MM.1S (cell line): ENCODE measurements at regions not wholly inside any gene's neighbourhood (a gene's known extent, or its start where the extent isn't known, plus 50 kb on each side); places are given as distances from the start of the nearest gene placed in this dataset.
"Not testable (repeated sequence)": the region's sequence is repeated elsewhere in the genome, so short reads cannot be mapped to it uniquely, and the experiment has no call there.

Experiments used
- DNase-seq: peaks from one replicate; pipeline ENCODE4 v3.0.0-alpha.2; 2015
- H2AFZ ChIP-seq: fragments of 300-600 bp; sonication (generic); 2 replicates; pipeline ENCODE4 v1.6.0; 2016; ENCODE audit warnings: antibody characterized with exemption, low read length
- H3F3A ChIP-seq: fragments of 300-600 bp; sonication (generic); 2 replicates; pipeline ENCODE4 v1.6.1; 2016; ENCODE audit warnings: mild to moderate bottlenecking, antibody characterized with exemption, low read length, moderate library complexity, mixed read lengths; ENCODE audit not compliant: insufficient read depth
- H3K27ac ChIP-seq: fragments of 300-600 bp; sonication (generic); 2 replicates; pipeline ENCODE4 v1.5.1; 2016; ENCODE audit warnings: mild to moderate bottlenecking, low read length
- H3K27me3 ChIP-seq: fragments of 300-600 bp; sonication (generic); replicated peaks from 2 replicates; pipeline ENCODE4 v1.6.0; 2016; ENCODE audit warnings: low read length; ENCODE audit not compliant: insufficient read depth
- H3K36me3 ChIP-seq: fragments of 300-600 bp; sonication (generic); replicated peaks from 2 replicates; pipeline ENCODE4 v1.6.1; 2016; ENCODE audit warnings: mild to moderate bottlenecking, low read length, mixed read lengths; ENCODE audit not compliant: insufficient read depth
- H3K4me1 ChIP-seq: fragments of 300-600 bp; sonication (generic); 2 replicates; pipeline ENCODE4 v1.6.1; 2016; ENCODE audit warnings: low read length, mixed read lengths
- H3K4me2 ChIP-seq: fragments of 300-600 bp; sonication (generic); 2 replicates; pipeline ENCODE4 v1.6.0; 2016; ENCODE audit warnings: low read depth, low read length
- H3K4me3 ChIP-seq: fragments of 300-600 bp; sonication (generic); 2 replicates; pipeline ENCODE4 v1.5.1; 2016; ENCODE audit warnings: low read length, mixed read lengths
- H3K79me2 ChIP-seq: fragments of 300-600 bp; sonication (generic); 2 replicates; pipeline ENCODE4 v1.6.1; 2016; ENCODE audit warnings: mixed run types, low read length, mixed read lengths
- H3K9ac ChIP-seq: fragments of 300-600 bp; sonication (generic); 2 replicates; pipeline ENCODE4 v1.6.1; 2016; ENCODE audit warnings: low read length, mixed read lengths
- H3K9me2 ChIP-seq: fragments of 300-600 bp; sonication (generic); replicated peaks from 2 replicates; pipeline ENCODE4 v1.6.1; 2016; ENCODE audit warnings: mild to moderate bottlenecking, low read length, mixed read lengths; ENCODE audit not compliant: insufficient read depth
- H3K9me3 ChIP-seq: fragments of 300-600 bp; sonication (generic); replicated peaks from 2 replicates; pipeline ENCODE4 v1.6.1; 2016; ENCODE audit warnings: mild to moderate bottlenecking, low read length, mixed read lengths; ENCODE audit not compliant: insufficient read depth
- H4K20me1 ChIP-seq: fragments of 300-600 bp; sonication (generic); 2 replicates; pipeline ENCODE4 v1.6.1; 2016; ENCODE audit warnings: mild to moderate bottlenecking, low read length, moderate library complexity, mixed read lengths; ENCODE audit not compliant: insufficient read depth
- CTCF ChIP-seq: fragments of 300-600 bp; sonication (generic); IDR thresholded peaks from 2 replicates; pipeline ENCODE4 v1.5.1; 2016; ENCODE audit warnings: antibody characterized with exemption, low read length, mixed read lengths
- EZH2 ChIP-seq: fragments of 300-600 bp; sonication (generic); optimal IDR thresholded peaks from 2 replicates; pipeline ENCODE3; 2017; ENCODE audit warnings: low read depth, mild to moderate bottlenecking, antibody characterized with exemption, low read length, mixed read lengths
- EZH2phosphoT487 ChIP-seq: fragments of 300-600 bp; sonication (generic); IDR thresholded peaks from 2 replicates; pipeline ENCODE4 v1.6.1; 2018; ENCODE audit warnings: antibody characterized with exemption, low read length

- Histone ChIP-seq H3F3A (no peaks in the 10 kb centered on the region), H3K27me3 (no peaks in the 10 kb centered on the region), H3K4me1 (no peaks in the 10 kb centered on the region), H3K79me2 (no peaks in the 10 kb centered on the region), H3K9me2 (no peaks in the 10 kb centered on the region), H3K9me3 (no peaks in the 10 kb centered on the region), H3K36me3 (no peaks in the 10 kb centered on the region), H3K27ac (no peak overlapping the region), H2AFZ (no peak overlapping the region), H3K9ac (no peak overlapping the region), H4K20me1 (no peaks in the 10 kb centered on the region), H3K4me3 (no peak overlapping the region), H3K4me2 (no peak overlapping the region)
- no peak for DNase-seq
- no peak for TF ChIP-seq EZH2
- TF ChIP-seq CTCF, result no peak
- TF ChIP-seq EZH2phosphoT487, result no peak
These were observed 239.1 kb downstream of the FOXG1 start for GRCh38 chr14:29005647-29006046.

- Histone ChIP-seq H3F3A (no peaks in the 10 kb centered on the region), H3K27me3 (no peaks in the 10 kb centered on the region), H3K36me3 (no peaks in the 10 kb centered on the region), H3K27ac (no peak overlapping the region), H3K9ac (no peak overlapping the region), H3K9me2 (no peaks in the 10 kb centered on the region), H2AFZ (no peak overlapping the region), H3K4me1 (no peaks in the 10 kb centered on the region), H3K4me2 (no peak overlapping the region), H4K20me1 (no peaks in the 10 kb centered on the region), H3K4me3 (no peak overlapping the region), H3K79me2 (no peaks in the 10 kb centered on the region), H3K9me3 (no peaks in the 10 kb centered on the region)
- no peak for DNase-seq
- no peak for TF ChIP-seq CTCF
- no peak for TF ChIP-seq EZH2
- TF ChIP-seq EZH2phosphoT487, result no peak
These were observed 241.4 kb downstream of the FOXG1 start for GRCh38 chr14:29007990-29008389.

- Histone ChIP-seq H3K4me2 (no peak overlapping the region), H3K27ac (no peak overlapping the region), H3K9me3 (no peaks in the 10 kb centered on the region), H3K36me3 (no peaks in the 10 kb centered on the region), H3K79me2 (no peaks in the 10 kb centered on the region), H3K27me3 (no peaks in the 10 kb centered on the region), H3F3A (no peaks in the 10 kb centered on the region), H3K9ac (no peak overlapping the region), H4K20me1 (no peaks in the 10 kb centered on the region), H2AFZ (no peak overlapping the region), H3K4me3 (no peak overlapping the region), H3K9me2 (no peaks in the 10 kb centered on the region), H3K4me1 (no peaks in the 10 kb centered on the region)
- TF ChIP-seq CTCF (peak; percentile 66), EZH2 (no peak)
- DNase-seq, result peak; percentile 22
These were observed 249.7 kb downstream of the FOXG1 start for GRCh38 chr14:29016050-29016900.

GRCh38 chr14:29023505-29023904, 256.9 kb downstream of the FOXG1 start:
- H3K4me1 ChIP-seq, H3K4me3 ChIP-seq, H3K79me2 ChIP-seq, DNase-seq, H3K9me3 ChIP-seq, H3K9ac ChIP-seq, H2AFZ ChIP-seq, H3K4me2 ChIP-seq, H3K27me3 ChIP-seq, H3K9me2 ChIP-seq, H4K20me1 ChIP-seq, H3F3A ChIP-seq, H3K36me3 ChIP-seq, H3K27ac ChIP-seq: not testable (repeated sequence)

- not testable (repeated sequence) for H3K9me2 ChIP-seq, H3K4me2 ChIP-seq, H4K20me1 ChIP-seq, H3K4me1 ChIP-seq, H2AFZ ChIP-seq, H3K27ac ChIP-seq, H3K9me3 ChIP-seq, H3K9ac ChIP-seq, H3K27me3 ChIP-seq, H3K4me3 ChIP-seq, H3K79me2 ChIP-seq, DNase-seq, H3F3A ChIP-seq, H3K36me3 ChIP-seq
These were observed 260.9 kb downstream of the FOXG1 start for GRCh38 chr14:29027441-29027840.
